Activated CD4-positive, CD25-positive, alpha-beta regulatory T cell treated with anti-CD3 and anti-CD28 coated beads, Interleukin-2, amount 50 U/mL, for 24 hours (primary cell): ENCODE measurements at regions not wholly inside any gene's neighbourhood (a gene's known extent, or its start where the extent isn't known, plus 50 kb on each side); places are given as distances from the start of the nearest gene placed in this dataset.
"Not testable (repeated sequence)": the region's sequence is repeated elsewhere in the genome, so short reads cannot be mapped to it uniquely, and the experiment has no call there.

Experiments
- ATAC-seq, 2 donors: fragments of 150-1000 bp; cut with Tn5 transposase; one replicate each; pipeline ENCODE4 v1.10.0; 2021; ENCODE audit warnings: mild to moderate bottlenecking in 1 of 2, moderate library complexity in 1 of 2

DNA sequence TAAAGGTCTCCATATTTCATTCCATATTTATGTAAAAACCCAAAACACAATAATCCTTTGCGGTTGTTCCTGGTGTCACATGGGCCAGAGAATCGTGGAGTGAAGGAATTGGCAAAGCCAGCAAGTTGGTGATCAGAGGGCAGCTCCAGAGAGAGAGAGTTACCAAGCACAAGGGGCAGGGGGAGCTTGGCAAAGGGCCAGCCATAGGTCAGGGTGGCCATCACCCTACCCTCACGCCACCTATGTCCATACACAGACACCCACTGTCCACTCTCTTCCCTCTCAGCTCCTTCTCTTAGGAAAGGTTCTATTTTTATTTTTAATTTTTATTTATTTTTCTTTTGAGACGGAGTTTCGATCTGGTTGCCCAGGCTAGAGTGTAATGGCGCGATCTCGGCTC, 163.2 kb upstream of the JARID2 start:
- no peak for ATAC-seq

DNA sequence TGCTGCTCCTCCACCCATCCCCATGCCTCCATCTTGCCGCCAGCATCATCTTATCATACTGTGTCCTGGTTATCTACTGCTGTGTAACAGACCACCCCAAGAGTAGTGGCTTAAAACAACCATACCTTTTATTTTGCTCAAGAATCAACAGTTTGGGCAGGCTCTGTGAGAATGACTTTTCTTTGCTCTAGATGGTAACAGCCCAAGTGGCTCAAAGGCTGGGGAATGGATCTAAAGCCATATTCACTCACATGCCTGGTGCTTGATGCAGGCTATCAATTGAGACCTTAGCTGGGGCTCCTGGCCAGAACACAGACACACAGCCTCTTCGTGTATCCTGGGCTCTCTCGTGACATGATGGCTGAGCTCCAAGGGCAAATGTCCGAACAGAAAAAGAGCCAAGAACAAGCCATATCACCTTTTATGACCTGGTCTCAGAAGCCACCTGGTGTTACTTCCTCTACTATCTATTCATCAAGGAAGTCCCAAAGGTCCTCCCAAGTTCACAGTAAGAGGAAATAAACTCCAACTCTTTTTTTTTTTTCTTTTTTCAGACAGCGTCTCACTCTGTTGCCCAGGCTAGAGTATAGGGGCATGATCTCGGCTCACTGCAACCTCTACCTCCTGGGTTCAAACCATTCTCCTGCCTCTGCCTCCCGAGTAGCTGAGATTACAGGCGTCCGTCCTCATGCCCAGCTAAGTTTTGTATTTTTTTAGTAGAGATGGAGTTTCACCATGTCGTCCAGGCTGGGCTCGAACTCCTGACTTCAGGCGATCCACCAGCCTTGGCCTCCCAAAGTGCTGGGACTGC, 159.3 kb upstream of the JARID2 start:
- ATAC-seq = no peak

DNA sequence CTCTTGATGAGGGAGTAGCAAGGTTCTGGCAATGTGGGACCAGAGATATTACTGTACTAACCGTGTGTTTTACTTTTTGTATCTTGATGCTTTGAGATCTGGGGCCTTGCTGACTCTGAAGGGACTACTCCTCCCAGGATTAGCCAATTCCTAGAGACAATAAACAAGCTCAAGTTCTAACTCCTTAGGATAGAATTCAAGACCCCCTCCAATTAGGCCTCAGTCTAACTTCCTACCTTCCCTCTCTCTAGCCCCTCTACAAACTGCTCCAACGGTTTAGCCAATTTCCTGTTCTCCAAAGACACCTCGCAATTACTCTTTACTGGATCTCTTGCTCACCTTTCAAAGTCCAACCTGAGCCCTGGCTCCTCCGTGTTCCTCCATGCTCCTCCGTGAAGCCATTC, 158.7 kb upstream of the JARID2 start:
- no peak for ATAC-seq

DNA sequence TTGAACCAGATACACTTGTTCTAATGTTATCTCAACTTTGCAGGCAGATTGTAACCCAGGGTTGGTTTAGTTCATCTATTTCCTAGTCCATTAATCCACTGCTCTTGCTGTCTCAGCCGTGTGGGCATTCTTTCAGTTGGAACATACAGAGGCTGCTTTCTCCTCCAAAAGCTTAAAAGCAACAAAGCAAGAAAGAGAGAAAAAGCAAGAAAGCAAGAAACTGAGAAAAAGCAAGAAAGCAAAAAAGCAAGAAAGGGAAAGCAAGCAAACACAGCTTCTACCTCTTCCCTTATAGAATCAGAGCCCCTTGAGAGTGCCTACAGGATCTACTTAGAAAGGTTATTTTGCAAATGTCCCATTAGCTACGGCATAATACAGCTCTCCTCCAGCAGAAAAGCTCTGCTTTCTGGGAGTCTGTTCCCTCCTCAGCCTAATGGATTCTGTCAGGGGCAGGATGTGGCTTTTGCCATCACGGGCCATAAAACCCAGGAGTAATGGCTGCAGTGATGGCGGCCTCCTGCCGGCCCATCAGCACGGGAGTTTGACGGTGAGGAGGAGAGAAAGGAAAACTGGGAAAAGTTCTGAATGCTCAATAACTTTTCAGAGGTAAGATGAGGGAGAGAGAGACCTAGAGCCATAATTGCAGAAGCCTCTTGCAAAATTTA, 156.8 kb upstream of the JARID2 start:
- no peak for ATAC-seq

DNA sequence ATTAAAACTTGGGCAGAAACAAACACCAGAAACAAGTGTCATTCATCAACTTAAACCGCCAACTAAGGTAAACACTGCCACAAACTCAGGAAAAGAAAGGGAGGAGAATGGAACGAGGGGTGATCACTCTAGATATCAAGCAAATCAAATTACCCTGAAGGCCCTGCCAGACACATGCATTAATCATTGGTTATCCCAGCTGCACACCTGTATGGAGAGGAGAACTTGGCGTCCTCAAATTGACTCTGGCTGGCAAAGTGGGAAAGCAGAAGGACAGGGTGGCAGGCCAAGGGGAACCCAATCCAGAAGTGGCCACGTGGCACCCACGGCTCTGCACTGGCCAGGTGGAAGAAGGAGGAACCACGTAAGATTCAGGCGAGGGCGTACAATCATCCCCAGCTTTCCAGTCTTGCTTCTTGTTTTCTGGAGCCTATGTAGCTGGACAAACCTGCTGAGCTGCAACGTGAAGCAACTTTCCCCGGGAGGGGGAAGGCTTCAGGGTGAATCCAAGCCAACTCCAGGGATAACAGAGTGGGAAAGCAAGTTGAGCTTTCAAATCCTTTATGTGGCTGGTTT, 156.2 kb upstream of the JARID2 start:
- no peak for ATAC-seq

DNA sequence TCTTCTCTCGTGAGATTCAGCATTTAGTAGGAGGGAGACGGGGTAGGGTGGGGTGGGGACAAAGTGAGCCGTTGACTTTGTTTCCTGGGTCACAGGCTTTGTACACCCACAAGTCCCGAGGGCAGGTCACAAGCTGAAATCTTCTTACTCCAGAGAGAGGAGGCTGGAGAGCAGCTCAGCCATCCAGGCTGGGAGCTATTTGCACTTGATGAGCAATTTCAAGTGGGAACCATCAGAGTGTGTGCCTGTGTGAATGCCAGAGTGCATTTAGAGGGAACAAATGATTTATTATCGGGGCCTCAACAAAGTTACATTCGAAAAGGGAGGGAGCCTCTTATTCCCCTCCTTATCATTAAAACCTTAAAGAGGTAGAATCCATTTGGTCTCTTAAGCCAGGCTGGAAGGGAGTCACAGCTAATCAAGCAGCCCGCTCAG, 155.7 kb upstream of the JARID2 start:
- no peak for ATAC-seq

DNA sequence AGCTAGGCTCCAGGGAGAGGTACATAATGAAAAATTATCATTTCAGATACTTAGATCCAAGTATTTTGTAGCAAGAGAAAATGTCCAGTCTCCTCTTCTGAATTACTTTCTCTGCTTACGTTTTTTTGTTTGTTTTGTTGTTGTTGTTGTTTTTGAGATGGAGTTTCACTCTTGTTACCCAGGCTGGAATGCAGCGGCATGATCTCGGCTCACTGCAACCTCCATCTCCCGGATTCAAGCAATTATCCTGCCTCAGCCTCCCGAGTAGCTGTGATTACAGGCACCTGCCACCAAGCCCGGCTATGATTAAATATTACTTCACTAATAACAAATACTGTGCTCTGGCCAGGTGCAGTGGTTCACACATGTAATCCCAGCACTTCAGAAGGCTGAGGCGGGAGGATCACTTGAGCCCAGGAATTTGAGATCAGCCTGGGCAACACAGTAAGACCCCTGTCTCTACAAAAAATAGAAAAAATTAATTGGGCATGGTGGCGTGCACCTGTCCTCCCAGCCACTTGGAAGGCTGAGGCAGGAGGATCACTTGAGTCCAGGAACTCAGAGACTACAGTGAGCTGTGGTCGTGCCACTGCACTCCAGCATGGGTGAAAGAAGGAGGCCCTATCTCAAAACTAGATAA, 155.0 kb upstream of the JARID2 start:
- no peak for ATAC-seq

DNA sequence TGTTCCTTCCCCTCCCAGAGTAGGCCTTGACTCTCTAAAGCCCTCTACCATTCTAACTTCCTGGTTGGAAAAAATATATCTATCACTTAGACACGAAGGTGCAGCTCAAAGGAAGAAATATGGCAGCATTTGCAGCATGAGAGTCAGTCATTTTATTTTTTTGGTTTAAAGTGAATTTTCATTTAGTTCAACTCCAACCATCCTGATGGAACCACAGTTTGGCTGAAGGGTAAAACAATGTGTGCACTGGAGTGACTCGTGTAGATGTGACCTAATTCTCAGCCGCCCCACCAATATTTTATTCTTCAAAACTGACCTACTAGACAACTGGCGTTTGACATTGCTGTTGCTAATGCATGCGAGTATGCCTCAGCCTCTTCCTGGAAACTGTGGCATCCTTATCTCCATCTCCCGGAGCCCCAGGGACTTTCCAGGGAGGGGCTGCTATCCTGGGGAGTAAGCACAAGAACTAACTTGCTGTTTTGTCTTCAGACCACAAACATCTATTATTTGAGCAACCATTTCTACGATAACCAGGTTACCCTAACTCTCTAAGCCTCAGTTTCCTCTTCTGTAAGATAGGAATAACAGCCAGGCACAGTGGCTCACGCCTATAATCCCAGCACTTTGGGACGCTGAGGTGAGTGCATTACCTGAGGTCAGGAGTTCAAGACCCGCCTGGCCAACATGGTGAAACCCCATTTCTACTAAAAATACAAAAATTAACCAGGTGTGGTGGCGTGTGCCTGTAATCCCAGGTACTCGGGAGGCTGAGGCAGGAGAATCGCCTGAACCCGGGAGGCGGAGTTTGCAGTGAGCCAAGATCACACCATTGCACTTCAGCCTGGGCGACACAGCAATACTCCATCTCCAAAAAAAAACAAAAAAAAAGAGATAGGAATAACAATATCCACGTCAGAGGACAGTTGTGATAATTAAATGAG, 148.7 kb upstream of the JARID2 start:
- no peak for ATAC-seq

DNA sequence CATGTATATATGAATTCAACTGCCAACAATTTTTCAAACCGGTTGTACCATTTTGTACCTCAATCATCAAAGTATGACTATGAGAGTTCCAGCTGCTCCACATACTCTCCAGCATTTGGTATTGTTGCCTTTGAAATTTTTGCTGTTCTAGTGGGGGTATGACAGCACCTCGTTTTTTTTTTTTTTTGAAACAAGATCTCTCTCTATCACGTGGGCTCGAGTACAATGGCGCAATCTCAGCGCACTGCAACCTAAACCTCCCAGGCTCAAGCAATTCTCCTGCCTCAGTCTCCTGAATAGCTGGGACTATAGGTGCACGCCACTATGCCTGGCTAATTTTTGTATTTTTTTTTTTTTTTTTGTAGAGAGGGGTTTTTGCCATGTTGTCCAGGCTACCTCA, 144.7 kb upstream of the JARID2 start:
- ATAC-seq = no peak

DNA sequence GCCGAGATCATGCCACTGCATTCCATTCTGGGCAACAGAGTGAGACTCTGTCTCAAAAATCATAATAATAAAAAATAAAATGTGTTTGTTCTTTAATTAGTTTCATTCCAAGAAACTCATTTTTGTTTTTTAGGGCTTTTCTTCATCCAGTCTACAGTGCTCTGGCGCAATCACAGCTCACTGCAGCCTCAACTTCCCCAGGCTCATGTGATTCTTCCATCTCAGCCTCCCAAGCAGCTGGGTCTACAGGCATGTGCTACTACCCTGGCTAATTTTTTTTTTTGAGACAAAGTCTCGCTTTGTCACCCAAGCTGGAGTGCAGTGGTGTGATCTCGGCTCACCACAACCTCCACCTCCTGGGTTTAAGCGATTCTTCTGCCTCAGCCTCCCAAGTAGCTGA, 143.6 kb upstream of the JARID2 start:
- no peak for ATAC-seq

DNA sequence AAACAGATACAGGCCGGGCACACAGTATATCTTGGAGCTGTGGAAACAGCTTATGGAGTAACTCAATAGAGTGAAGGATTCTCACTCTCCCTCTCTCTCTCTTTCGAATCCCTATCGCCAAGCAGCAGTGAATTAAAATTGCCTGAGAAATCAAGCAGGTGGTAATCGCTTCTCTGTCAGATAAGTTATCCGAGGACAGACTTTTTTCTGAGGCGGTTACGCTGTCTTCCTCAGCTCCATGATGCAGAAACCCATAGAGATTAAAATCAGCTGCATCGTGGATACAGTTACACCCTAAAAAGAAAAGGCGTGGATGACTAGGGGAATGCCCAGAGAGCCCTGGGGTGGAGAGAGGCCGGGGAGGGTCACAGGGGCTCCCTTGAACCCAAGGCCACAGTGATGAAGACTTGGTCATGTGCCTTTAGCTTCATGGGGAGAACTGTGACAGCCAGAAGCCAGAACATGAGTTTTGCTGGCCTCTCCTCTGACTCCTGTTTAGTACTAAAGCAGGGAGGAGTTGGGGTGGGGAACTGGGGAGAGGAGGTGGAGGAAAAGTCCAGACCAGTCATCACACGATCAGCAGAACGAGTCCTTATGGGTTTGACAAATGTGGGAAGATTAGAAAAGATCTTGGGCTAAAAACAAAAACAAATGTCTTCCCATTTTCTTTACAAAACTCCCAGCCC, 138.8 kb upstream of the JARID2 start:
- ATAC-seq = no peak

DNA sequence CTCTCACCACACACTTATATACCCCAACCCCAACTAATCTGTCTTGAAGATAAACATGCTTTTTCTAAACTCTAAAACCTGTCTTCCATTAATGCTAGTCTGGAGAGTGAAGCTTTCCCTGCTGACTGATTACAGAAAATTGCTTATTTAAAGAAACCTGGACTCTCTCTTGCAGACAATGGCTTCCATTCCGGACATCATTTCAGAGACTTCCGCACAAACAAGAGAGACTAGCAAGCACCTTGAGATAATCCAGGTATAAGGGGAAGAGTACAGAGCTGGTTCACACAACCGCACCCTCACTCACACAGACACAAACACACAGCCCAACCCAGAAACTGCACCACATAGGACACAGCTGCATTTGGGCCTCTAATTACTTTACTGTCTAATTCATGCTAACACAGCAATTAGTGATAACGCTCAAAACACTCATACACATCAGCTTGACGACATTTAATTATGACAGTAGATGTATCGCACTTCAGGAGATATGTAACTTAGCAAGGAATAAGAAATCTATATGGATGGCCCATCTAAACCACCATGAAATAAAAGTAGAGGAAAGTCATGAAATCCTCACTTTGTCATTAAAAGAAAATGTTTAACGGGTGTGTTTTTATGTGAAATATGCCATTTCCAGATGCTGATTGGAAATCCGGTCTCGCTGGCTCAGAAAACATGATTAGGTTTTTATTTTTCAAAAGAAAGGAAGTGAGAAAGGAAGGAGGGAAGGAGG, 138.1 kb upstream of the JARID2 start:
- ATAC-seq = no peak

DNA sequence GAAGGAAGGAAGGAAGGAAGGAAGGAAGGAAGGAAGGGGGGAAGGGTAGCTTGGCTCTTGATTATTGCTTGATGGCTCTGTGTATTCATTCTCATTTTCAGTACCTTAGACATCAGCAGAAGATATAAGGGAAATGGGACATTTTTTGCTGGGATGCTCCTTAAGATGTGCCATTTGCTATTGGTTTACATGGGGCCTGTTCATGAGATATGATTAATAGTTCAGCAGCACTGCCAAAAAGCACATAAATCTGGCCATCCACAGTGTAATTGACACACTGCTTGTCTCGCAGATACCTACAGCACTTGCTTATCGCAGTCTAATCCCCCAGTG, 137.5 kb upstream of the JARID2 start:
- no peak for ATAC-seq

DNA sequence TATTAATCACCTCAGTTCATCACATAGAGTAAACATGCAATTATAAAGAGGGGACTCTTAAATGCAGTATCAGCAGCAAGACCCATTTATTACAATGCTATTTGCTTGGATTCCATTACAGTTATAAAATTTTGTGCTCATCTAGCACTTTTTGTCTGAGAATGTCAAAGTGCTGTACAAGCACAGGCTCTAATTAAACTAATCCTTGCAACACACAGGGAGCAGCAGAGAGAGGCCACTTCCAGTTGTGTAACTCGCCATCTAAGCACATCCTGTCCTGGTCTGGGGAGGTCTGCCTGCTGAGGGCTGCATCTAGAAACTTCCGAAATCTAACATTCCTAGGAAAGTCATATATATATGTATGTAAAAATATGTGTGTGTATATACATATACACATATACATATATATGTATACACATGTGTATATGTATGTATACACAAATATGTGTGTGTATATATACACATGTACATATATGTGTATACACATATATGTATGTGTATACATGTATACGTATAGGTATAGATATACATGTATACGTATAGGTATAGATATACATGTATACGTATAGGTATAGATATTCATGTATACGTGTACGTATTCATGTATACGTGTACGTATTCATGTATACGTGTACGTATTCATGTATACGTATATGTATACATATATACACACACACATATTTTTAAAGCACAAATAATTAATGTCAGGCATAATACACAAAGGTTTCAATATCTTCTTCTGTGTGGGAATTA, 136.4 kb upstream of the JARID2 start:
- ATAC-seq = no peak

DNA sequence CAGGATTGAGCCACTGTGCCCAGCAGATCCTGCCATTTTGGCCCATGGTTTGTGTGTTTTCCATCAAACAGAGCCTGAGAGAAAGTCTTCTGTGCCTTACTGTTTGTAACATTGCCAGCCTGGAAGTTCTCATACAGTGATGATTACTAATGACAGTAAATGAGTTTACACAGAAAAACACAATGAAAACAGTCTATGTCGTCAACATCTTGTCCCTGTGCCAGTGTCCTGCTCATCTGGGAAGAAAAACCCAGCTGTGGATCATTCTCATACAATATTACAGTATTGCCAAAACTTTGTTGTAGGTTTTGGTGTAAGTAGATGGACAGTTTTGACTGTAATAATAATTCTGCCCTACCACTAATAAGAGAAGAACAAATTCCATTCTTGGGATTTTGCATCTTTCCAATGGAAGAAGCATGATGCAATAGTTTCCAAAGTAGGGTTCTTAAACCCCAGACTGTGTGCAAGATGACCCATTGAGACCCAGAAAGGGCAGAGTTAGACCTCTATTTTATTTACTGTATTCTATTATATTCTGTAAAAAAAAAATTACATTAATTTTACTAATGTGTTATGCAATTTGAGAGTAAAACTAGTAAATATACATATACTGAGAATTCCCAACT, 135.0 kb upstream of the JARID2 start:
- no peak for ATAC-seq

DNA sequence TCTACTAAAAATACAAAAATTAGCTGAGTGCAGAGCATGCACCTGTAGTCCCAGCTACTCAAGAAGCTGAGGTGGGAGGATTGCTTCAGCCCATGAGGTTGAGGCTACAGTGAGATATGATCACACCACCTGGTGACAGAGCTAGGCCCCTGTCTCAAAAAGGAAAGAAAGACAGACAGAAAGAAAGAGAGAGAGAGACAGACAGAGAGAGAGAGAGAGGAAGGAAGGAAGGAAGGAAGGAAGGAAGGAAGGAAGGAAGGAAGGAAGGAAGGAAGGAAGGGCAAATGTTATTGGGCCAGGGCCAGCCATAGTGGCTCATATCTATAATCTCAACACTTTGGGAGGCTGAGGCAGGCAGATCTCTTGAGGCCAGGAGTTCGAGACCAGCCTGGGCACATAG, 134.3 kb upstream of the JARID2 start:
- not testable (repeated sequence) for ATAC-seq

DNA sequence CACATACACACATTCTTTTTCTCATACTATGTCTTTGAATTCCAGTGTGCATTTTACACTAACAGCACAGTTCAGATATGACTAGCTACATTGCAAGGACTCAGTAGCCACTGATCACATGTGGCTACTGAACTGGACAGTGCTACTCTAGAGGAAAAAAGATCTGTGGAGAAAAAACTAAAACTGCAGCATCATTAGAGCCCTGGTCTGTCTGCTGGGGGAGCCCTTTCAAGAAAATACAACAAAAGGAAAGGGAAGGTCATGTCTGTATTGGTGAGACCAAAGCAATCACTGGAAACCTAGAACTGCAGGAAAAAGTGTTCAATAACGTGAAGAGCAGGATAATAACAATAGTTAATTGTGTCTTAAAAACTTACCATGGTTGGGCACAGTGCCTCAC, 132.3 kb upstream of the JARID2 start:
- no peak for ATAC-seq

DNA sequence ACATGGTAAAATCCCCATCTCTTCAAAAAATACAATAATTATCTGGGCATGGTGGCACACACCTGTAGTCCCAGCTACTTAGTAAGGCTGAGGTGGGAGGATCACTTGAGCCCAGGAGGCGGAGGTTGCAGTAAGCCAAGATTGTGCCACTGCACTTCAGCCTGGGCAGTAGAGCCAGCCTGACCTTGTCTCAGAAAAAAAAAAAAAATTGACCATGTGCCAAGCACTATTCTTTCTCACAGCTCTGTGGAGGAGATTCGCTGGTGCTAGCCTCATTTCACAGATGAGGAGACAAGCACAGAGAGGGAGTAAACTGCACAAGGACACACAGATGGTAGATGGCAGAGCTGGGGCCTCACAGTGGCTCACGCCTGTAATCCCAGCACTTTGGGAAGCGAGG, 131.8 kb upstream of the JARID2 start:
- ATAC-seq = no peak

DNA sequence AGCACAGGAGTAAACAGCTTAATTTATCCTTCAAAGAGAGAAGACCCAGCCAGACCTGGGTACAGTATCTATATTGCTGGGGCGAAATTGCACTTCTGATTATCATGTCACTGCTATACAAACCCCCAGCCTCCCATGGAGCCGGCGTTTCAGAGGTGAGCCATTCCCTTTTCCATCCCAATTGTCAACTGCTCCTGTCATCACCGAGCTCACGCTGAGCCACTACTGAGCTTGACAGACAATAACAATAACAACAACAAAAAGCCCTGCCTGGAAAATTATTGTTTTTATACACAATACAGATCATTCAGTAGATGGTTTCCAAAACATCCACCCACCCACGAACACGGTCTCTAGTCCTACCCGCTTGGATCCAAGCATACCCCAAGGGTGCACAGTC, 129.0 kb upstream of the JARID2 start:
- ATAC-seq = no peak

DNA sequence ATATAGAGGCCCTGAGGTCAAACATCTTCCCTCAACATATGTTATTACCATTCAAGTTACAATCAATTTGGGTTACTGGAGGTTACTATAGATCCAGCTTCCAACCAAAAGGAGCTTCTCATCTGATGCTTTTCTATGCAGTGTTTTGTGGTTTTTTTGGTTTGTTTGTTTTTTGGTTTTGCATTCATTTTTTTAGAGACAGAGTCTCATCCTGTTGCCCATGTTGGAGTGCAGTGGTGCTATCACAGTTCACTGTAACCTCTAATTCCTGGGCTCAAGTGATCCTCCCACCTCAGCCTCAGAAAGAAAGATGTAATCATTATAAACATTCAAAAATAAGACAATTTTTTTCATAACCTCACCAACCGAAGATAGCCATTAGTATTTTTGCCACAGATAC, 124.4 kb upstream of the JARID2 start:
- no peak for ATAC-seq
